SU-DHL-6 (cell line): ENCODE measurements at regions not wholly inside any gene's neighbourhood (a gene's known extent, or its start where the extent isn't known, plus 50 kb on each side); places are given as distances from the start of the nearest gene placed in this dataset.

ENCODE experiments used
- H2AFZ ChIP-seq: fragments of 200-600 bp; sonication (generic); 2 replicates; pipeline ENCODE4 v1.6.1; 2014; ENCODE audit warnings: low read depth, mild to moderate bottlenecking, moderate library complexity, mixed read lengths, antibody characterized with exemption, low read length; ENCODE audit not compliant: severe bottlenecking
- H3F3A ChIP-seq: fragments of 200-600 bp; shearing (Covaris generic); 2 replicates; pipeline ENCODE4 v1.6.0; 2016; ENCODE audit warnings: antibody characterized with exemption, mild to moderate bottlenecking; ENCODE audit not compliant: insufficient read depth
- H3K27ac ChIP-seq: fragments of 200-600 bp; sonication (generic); 2 replicates; pipeline ENCODE4 v1.5.1; 2016; ENCODE audit warnings: low read depth, mild to moderate bottlenecking, low read length, moderate library complexity, mixed read lengths
- H3K27me3 ChIP-seq: fragments of 200-600 bp; sonication (generic), shearing (Covaris generic); 2 replicates; pipeline ENCODE4 v1.6.0; 2014; ENCODE audit warnings: mild to moderate bottlenecking, low read length
- H3K36me3 ChIP-seq: fragments of 200-600 bp; sonication (generic); 2 replicates; pipeline ENCODE4 v1.6.1; 2014; ENCODE audit warnings: mild to moderate bottlenecking, low read length, mixed read lengths
- H3K4me2 ChIP-seq: fragments of 300-600, 200-600 bp; shearing (Covaris generic), sonication (generic); 2 replicates; pipeline ENCODE4 v1.6.0; 2014; ENCODE audit warnings: low read length, low read depth, mild to moderate bottlenecking; ENCODE audit not compliant: poor library complexity, severe bottlenecking
- H3K4me3 ChIP-seq: fragments of 200-600 bp; sonication (generic); 2 replicates; pipeline ENCODE4 v1.5.1; 2014; ENCODE audit warnings: antibody characterized with exemption, low read length, mild to moderate bottlenecking, mixed read lengths; ENCODE audit not compliant: insufficient read depth, poor library complexity, severe bottlenecking
- H3K79me2 ChIP-seq: fragments of 200-600 bp; sonication (generic); 2 replicates; pipeline ENCODE4 v1.6.1; 2014; ENCODE audit warnings: mild to moderate bottlenecking, low read length, moderate library complexity; ENCODE audit not compliant: insufficient read depth
- H3K9ac ChIP-seq: fragments of 200-600 bp; sonication (generic); 2 replicates; pipeline ENCODE4 v1.7.0; 2014; ENCODE audit warnings: mild to moderate bottlenecking, low read length
- H3K9me2 ChIP-seq: fragments of 200-600 bp; sonication (generic); replicated peaks from 2 replicates; pipeline ENCODE4 v1.6.1; 2014; ENCODE audit warnings: low read length; ENCODE audit not compliant: insufficient read depth
- H3K9me3 ChIP-seq: fragments of 200-600 bp; sonication (generic); 2 replicates; pipeline ENCODE4 v1.6.1; 2014; ENCODE audit warnings: low read length, mixed read lengths; ENCODE audit not compliant: insufficient read depth
- H4K20me1 ChIP-seq: fragments of 200-600 bp; sonication (generic); 2 replicates; pipeline ENCODE4 v1.6.1; 2014; ENCODE audit warnings: low read depth, mild to moderate bottlenecking, antibody characterized with exemption, low read length, moderate library complexity, mixed read lengths
- EZH2phosphoT487 ChIP-seq: fragments of 200-600 bp; sonication (generic), shearing (Covaris generic); conservative IDR thresholded peaks from 2 replicates; pipeline ENCODE4 v1.6.1; 2018; ENCODE audit warnings: mild to moderate bottlenecking, antibody characterized with exemption, low read length, moderate library complexity, mixed read lengths
- TF ChIP-seq, protein P1 (sequence below): fragments of 200-600 bp; sonication (generic); IDR thresholded peaks from one replicate; pipeline ENCODE4 v1.5.1; 2017; ENCODE audit warnings: antibody characterized with exemption, mild to moderate bottlenecking, low read length, moderate library complexity; ENCODE audit not compliant: insufficient read depth, poor library complexity, severe bottlenecking

DNA sequence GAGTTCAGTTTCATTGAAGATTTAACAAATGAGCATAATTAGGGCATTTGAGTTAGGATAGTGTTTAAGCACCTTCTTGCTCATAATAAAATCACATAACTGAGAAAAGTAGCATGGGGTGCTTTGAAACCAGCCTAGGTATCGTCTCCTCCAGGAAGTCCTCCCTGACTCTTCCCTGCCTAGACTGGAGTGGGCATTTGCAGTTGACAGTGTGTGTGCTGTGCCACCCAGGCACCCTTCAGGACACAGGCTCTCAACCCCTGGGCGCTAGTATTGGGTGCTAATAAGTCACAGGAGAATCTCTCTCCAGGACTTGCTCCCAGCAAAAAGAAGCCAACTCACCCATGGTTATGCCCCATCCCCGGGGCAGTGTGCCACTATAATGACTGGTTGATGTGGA lies 584.1 kb downstream of the INSC start:
- TF ChIP-seq, protein P1, sequence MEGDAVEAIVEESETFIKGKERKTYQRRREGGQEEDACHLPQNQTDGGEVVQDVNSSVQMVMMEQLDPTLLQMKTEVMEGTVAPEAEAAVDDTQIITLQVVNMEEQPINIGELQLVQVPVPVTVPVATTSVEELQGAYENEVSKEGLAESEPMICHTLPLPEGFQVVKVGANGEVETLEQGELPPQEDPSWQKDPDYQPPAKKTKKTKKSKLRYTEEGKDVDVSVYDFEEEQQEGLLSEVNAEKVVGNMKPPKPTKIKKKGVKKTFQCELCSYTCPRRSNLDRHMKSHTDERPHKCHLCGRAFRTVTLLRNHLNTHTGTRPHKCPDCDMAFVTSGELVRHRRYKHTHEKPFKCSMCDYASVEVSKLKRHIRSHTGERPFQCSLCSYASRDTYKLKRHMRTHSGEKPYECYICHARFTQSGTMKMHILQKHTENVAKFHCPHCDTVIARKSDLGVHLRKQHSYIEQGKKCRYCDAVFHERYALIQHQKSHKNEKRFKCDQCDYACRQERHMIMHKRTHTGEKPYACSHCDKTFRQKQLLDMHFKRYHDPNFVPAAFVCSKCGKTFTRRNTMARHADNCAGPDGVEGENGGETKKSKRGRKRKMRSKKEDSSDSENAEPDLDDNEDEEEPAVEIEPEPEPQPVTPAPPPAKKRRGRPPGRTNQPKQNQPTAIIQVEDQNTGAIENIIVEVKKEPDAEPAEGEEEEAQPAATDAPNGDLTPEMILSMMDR: no peak
- no peak for TF ChIP-seq EZH2phosphoT487
- no peaks in the 10 kb centered on the region for H3K9me3 ChIP-seq
- no peak overlapping the region for H2AFZ ChIP-seq
- H3K27me3 ChIP-seq: no peaks in the 10 kb centered on the region
- no peak overlapping the region for H3K27ac ChIP-seq
- H4K20me1 ChIP-seq: no peaks in the 10 kb centered on the region
- H3K9ac ChIP-seq: no peak overlapping the region
- H3K4me3 ChIP-seq: no peak overlapping the region
- H3K36me3 ChIP-seq: no peaks in the 10 kb centered on the region
- H3K9me2 ChIP-seq: no peaks in the 10 kb centered on the region; the same call in 1 of the 2 replicates
- H3K4me2 ChIP-seq: no peak overlapping the region
- no peaks in the 10 kb centered on the region for H3K79me2 ChIP-seq
- no peaks in the 10 kb centered on the region for H3F3A ChIP-seq

- TF ChIP-seq EZH2phosphoT487: no peak
- H4K20me1 ChIP-seq: no peaks in the 10 kb centered on the region
- H3F3A ChIP-seq: no peaks in the 10 kb centered on the region
- H3K36me3 ChIP-seq: no peaks in the 10 kb centered on the region
- no peaks in the 10 kb centered on the region for H3K27me3 ChIP-seq
- no peaks in the 10 kb centered on the region for H3K9me3 ChIP-seq
- H3K79me2 ChIP-seq: no peaks in the 10 kb centered on the region
- no peak overlapping the region for H3K27ac ChIP-seq
- H3K4me2 ChIP-seq: no peak overlapping the region
- H2AFZ ChIP-seq: no peak overlapping the region
- H3K4me3 ChIP-seq: no peak overlapping the region
- H3K9me2 ChIP-seq: no peaks in the 10 kb centered on the region
- H3K9ac ChIP-seq: no peak overlapping the region
These were observed 585.3 kb downstream of the INSC start for GRCh38 chr11:15699978-15700377.

DNA sequence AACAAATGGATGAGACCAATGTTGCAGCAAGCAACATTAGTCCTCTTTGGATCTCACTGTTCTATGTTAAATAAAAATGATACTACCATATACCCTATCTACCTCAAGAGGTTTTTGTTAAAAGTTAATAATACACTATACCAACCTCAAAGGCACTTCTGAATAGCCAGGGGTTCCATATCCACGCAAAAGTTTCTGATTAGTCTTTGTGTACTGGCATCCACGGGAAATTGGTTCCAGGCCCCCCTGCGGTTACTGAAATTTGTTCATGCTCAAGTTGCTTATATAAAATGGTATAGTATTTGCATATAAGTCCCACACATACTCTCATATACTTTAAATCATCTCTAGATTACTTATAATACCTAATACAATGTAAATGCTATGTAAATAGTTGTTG lies 585.7 kb downstream of the INSC start:
- Histone ChIP-seq H3K27ac (no peak overlapping the region), H3K9me2 (no peaks in the 10 kb centered on the region), H3K4me3 (no peak overlapping the region), H3K9me3 (no peaks in the 10 kb centered on the region), H3K36me3 (no peaks in the 10 kb centered on the region), H3K9ac (no peak overlapping the region), H3K4me2 (no peak overlapping the region), H3F3A (no peaks in the 10 kb centered on the region), H3K79me2 (no peaks in the 10 kb centered on the region), H4K20me1 (no peaks in the 10 kb centered on the region), H2AFZ (no peak overlapping the region), H3K27me3 (no peaks in the 10 kb centered on the region)
- TF ChIP-seq EZH2phosphoT487: no peak

DNA sequence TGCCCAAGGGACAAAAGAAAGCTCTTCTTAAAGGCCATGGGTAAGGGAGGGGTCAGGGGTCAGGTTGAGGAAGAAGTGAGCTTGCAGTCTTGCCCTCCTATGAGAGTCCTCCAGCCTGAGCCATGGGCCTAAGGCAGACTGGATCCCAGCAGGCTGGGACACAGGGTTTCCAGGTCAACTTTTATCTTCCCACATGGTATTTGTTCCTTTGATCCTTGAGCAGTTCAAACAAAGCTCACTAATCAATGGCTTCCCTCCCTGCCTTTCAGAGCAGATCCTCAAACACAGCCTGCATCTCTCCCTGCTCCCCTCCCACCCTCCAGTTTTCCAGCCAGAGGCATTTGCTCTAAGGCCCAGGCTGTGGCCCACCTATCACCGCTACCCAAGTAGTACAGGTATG lies 589.3 kb downstream of the INSC start:
- H3K79me2 ChIP-seq: no peaks in the 10 kb centered on the region
- H3K4me2 ChIP-seq: no peak overlapping the region
- no peak for TF ChIP-seq EZH2phosphoT487
- TF ChIP-seq, protein P1: no peak
- no peak overlapping the region for H2AFZ ChIP-seq
- H3K9me3 ChIP-seq: no peaks in the 10 kb centered on the region
- no peaks in the 10 kb centered on the region for H3K36me3 ChIP-seq
- no peak overlapping the region for H3K9ac ChIP-seq
- no peak overlapping the region for H3K4me3 ChIP-seq
- no peaks in the 10 kb centered on the region for H4K20me1 ChIP-seq
- no peaks in the 10 kb centered on the region for H3K27me3 ChIP-seq
- no peaks in the 10 kb centered on the region for H3K9me2 ChIP-seq
- H3F3A ChIP-seq: no peaks in the 10 kb centered on the region
- no peak overlapping the region for H3K27ac ChIP-seq
